HCT116 (cell line): ENCODE measurements at regions not wholly inside any gene's neighbourhood (a gene's known extent, or its start where the extent isn't known, plus 50 kb on each side); places are given as distances from the start of the nearest gene placed in this dataset.

Experiments used
- ATAC-seq: fragments of 200-7000 bp; cut with Tn5 transposase; 2 replicates; pipeline ENCODE4 v1.9.1; 2020; ENCODE audit warnings: mild to moderate bottlenecking, moderate library complexity
- BruUV-seq: library from RNA; stranded (reverse); fragments of 400-500 nt; replicated peaks from 2 replicates; lab custom pipeline; 2021; lab: Mats Ljungman, UMichigan
- CTCF ChIA-PET: fragments of 300-600 bp; sonication (Branson Sonifier 250); formaldehyde crosslinking; loops from one replicate; lab custom pipeline; 2021; ENCODE audit warnings: antibody characterized with exemption; lab: Charles Lee
- POLR2A ChIA-PET: fragments of 300-600, 350-600 bp; sonication (Branson Sonifier 250); formaldehyde crosslinking; loops from one replicate; lab custom pipeline; 2021; ENCODE audit warnings: antibody characterized with exemption; lab: Charles Lee
- RAD21 ChIA-PET, 2 experiments: fragments of 300-600 bp; sonication (Branson Sonifier 250); formaldehyde crosslinking; loops; one replicate each; lab custom pipeline; 2023; ENCODE audit warnings: low total read pairs in 2 of 2; ENCODE audit not compliant: uncharacterized antibody in 2 of 2, unreplicated experiment in 2 of 2, low non-redundant PET in 1 of 2; lab: Charles Lee
- DNase-seq: peaks from one replicate; pipeline ENCODE4 v3.0.0-alpha.2; 2010; ENCODE audit warnings: low read depth, low spot score
- H2AFZ ChIP-seq: fragments of 200-600 bp; shearing (Covaris generic), sonication (generic); 2 replicates; pipeline ENCODE4 v1.6.1; 2017; ENCODE audit warnings: low read depth, mixed run types, mixed read lengths, antibody characterized with exemption, low read length; ENCODE audit not compliant: poor library complexity, severe bottlenecking
- H3K27ac ChIP-seq: 2 replicates; pipeline ENCODE4 v1.5.1; 2012; ENCODE audit warnings: low read depth, low read length
- H3K27me3 ChIP-seq: fragments of 200-600 bp; sonication (generic); 2 replicates; pipeline ENCODE4 v1.6.1; 2016; ENCODE audit warnings: mixed run types, low read length, mixed read lengths; ENCODE audit not compliant: insufficient read depth
- H3K36me3 ChIP-seq, 2 experiments: fragments of 200-500 bp in 1 of 2; fragments of 200-600 bp in 1 of 2; sonication (Bioruptor generic) in 1 of 2; sonication (generic) in 1 of 2; 2 replicates each; pipeline versions ENCODE4 v1.5.1 to v1.6.1; 2014 to 2016; ENCODE audit warnings: low read length in 2 of 2, inconsistent platforms in 1 of 2, mixed read lengths in 1 of 2, mixed run types in 1 of 2; ENCODE audit not compliant: insufficient read depth in 2 of 2, control insufficient read depth in 1 of 2
- H3K4me1 ChIP-seq, 2 experiments: fragments of 200-600 bp in 1 of 2; sonication (generic) in 1 of 2; 2 replicates each; pipeline versions ENCODE4 v1.5.1 to v1.6.1; 2012 to 2017; ENCODE audit warnings: low read length in 2 of 2, inconsistent platforms in 1 of 2, mild to moderate bottlenecking in 1 of 2, mixed read lengths in 1 of 2, mixed run types in 1 of 2, moderate library complexity in 1 of 2; ENCODE audit not compliant: insufficient read depth in 2 of 2, control insufficient read depth in 1 of 2
- H3K4me2 ChIP-seq: fragments of 200-600 bp; sonication (generic); 2 replicates; pipeline ENCODE4 v1.6.1; 2017; ENCODE audit warnings: mixed run types, low read length, mixed read lengths
- H3K4me3 ChIP-seq, 2 experiments: fragments of 200-600 bp in 1 of 2; sonication (generic) in 1 of 2; replicated peaks in 1 of 2; 2 replicates each; pipeline ENCODE4 v1.5.1; 2011 to 2016; ENCODE audit warnings: low read length in 2 of 2, control low read depth in 1 of 2, low read depth in 1 of 2, mild to moderate bottlenecking in 1 of 2, mixed read lengths in 1 of 2, mixed run types in 1 of 2
- H3K79me2 ChIP-seq: fragments of 200-600 bp; sonication (generic); 2 replicates; pipeline ENCODE4 v1.6.1; 2017; ENCODE audit warnings: mild to moderate bottlenecking, mixed run types, low read length, moderate library complexity, mixed read lengths; ENCODE audit not compliant: insufficient read depth
- H3K9ac ChIP-seq: fragments of 200-600 bp; sonication (generic); 2 replicates; pipeline ENCODE4 v1.6.1; 2016; ENCODE audit warnings: low read length, mixed read lengths
- H3K9me2 ChIP-seq: fragments of 200-600 bp; sonication (generic), shearing (Covaris generic); 2 replicates; pipeline ENCODE4 v1.6.1; 2017; ENCODE audit warnings: mixed run types, mild to moderate bottlenecking, moderate library complexity; ENCODE audit not compliant: insufficient read depth
- H3K9me3 ChIP-seq, 2 experiments: fragments of 200-500 bp in 1 of 2; fragments of 200-600 bp in 1 of 2; sonication (Bioruptor generic) in 1 of 2; sonication (generic) in 1 of 2; 2 replicates each; pipeline ENCODE4 v1.6.1; 2014 to 2017; ENCODE audit warnings: low read length in 2 of 2, mixed read lengths in 2 of 2, inconsistent platforms in 1 of 2, low read depth in 1 of 2, mild to moderate bottlenecking in 1 of 2, mixed run types in 1 of 2, moderate library complexity in 1 of 2; ENCODE audit not compliant: control insufficient read depth in 1 of 2, insufficient read depth in 1 of 2
- H4K20me1 ChIP-seq: fragments of 200-600 bp; sonication (generic), shearing (Covaris generic); 2 replicates; pipeline ENCODE4 v1.6.1; 2017; ENCODE audit warnings: mixed run types, mild to moderate bottlenecking, moderate library complexity; ENCODE audit not compliant: insufficient read depth
- EGR1 ChIP-seq: IDR thresholded peaks from 2 replicates; pipeline ENCODE4 v1.6.1; 2012; ENCODE audit warnings: low read depth
- ELF1 ChIP-seq: IDR thresholded peaks from 2 replicates; pipeline ENCODE4 v1.6.1; 2012; ENCODE audit warnings: low read depth, borderline replicate concordance
- EZH2 ChIP-seq: fragments of 200-600 bp; sonication (generic); IDR thresholded peaks from 2 replicates; pipeline ENCODE4 v1.6.1; 2017; ENCODE audit warnings: antibody characterized with exemption, mixed run types
- EZH2phosphoT487 ChIP-seq: fragments of 200-600 bp; IDR thresholded peaks from 2 replicates; pipeline ENCODE4 v1.6.1; 2018; ENCODE audit warnings: antibody characterized with exemption, borderline replicate concordance
- JUND ChIP-seq: IDR thresholded peaks from 2 replicates; pipeline ENCODE4 v1.6.1; 2012
- POLR2AphosphoS5 ChIP-seq: IDR thresholded peaks from 2 replicates; pipeline ENCODE4 v1.6.1; 2011; ENCODE audit warnings: mild to moderate bottlenecking, low read depth, low read length, moderate library complexity
- SIN3A ChIP-seq: IDR thresholded peaks from 2 replicates; pipeline ENCODE4 v1.6.1; 2012; ENCODE audit warnings: low read depth
- SRF ChIP-seq: IDR thresholded peaks from 2 replicates; pipeline ENCODE4 v1.6.1; 2012; ENCODE audit warnings: low read depth
- YY1 ChIP-seq: IDR thresholded peaks from 2 replicates; pipeline ENCODE4 v1.6.1; 2011; ENCODE audit warnings: low read length, low read depth, moderate library complexity, mild to moderate bottlenecking; ENCODE audit not compliant: insufficient replicate concordance; ENCODE audit errors: extremely low read depth
- ZNF274 ChIP-seq: fragments of 200-500 bp; sonication (Bioruptor generic); IDR thresholded peaks from 2 replicates; pipeline ENCODE4 v1.6.1; 2014; ENCODE audit warnings: mild to moderate bottlenecking, low read depth, low read length, inconsistent platforms
- intact Hi-C: fragments of 100-400 bp; cut with micrococcal nuclease; formaldehyde crosslinking; loops from 2 replicates; pipeline ENCODE4 v1.10.0; 2022
- TF ChIP-seq, protein P1 (sequence below), 3 experiments: fragments of 200-600 bp in 1 of 3; sonication (generic) in 1 of 3; IDR thresholded peaks in 2 of 3; conservative IDR thresholded peaks in 1 of 3; 2 replicates each; pipeline ENCODE4 v1.5.1; 2012 to 2017; ENCODE audit warnings: low read depth in 2 of 3, low read length in 2 of 3, antibody characterized with exemption in 1 of 3, borderline replicate concordance in 1 of 3, control low read depth in 1 of 3, mild to moderate bottlenecking in 1 of 3, mixed read lengths in 1 of 3, mixed run types in 1 of 3, moderate library complexity in 1 of 3; ENCODE audit not compliant: insufficient read depth in 1 of 3
- TF ChIP-seq, protein P2 (sequence below): IDR thresholded peaks from 2 replicates; pipeline ENCODE4 v1.6.1; 2012

DNA sequence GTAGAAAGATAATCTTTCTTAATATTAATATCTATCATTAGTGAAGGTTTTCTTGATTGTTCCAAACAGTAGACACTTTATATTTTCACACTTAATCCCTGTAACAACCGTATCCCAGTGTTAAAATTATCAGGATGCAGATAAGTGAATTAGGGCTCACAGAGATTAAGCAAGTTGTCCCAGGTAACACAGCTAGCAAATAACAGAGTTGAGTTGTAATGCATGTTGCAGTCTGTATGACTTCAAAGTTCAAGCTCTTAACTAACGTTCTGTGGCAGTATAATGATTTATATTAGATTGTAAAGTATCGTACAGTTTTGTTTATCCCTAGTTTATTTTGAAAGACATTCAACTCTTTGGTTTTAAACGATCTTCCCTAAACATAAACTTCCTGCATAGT, 517.5 kb downstream of the TFAP2B start:
- ChIA-PET CTCF (no interaction called here), POLR2A (no interaction called here), RAD21 (no interaction called here)
- Histone ChIP-seq H4K20me1 (no peaks in the 10 kb centered on the region), H3K9me2 (no peaks in the 10 kb centered on the region), H3K79me2 (no peaks in the 10 kb centered on the region), H3K9me3 (peaks cover 0 to 31% of the 10 kb centered on the region in 2 experiments; a peak in 2 of 4 replicates), H3K27me3 (no peaks in the 10 kb centered on the region), H3K4me3 (no peak overlapping the region), H2AFZ (no peak overlapping the region), H3K27ac (no peak overlapping the region), H3K4me1 (no peaks in the 10 kb centered on the region), H3K36me3 (no peaks in the 10 kb centered on the region), H3K9ac (no peak overlapping the region), H3K4me2 (no peak overlapping the region)
- intact Hi-C loops, result no loop called here
- ATAC-seq, result no peak
- TF ChIP-seq, protein P1, sequence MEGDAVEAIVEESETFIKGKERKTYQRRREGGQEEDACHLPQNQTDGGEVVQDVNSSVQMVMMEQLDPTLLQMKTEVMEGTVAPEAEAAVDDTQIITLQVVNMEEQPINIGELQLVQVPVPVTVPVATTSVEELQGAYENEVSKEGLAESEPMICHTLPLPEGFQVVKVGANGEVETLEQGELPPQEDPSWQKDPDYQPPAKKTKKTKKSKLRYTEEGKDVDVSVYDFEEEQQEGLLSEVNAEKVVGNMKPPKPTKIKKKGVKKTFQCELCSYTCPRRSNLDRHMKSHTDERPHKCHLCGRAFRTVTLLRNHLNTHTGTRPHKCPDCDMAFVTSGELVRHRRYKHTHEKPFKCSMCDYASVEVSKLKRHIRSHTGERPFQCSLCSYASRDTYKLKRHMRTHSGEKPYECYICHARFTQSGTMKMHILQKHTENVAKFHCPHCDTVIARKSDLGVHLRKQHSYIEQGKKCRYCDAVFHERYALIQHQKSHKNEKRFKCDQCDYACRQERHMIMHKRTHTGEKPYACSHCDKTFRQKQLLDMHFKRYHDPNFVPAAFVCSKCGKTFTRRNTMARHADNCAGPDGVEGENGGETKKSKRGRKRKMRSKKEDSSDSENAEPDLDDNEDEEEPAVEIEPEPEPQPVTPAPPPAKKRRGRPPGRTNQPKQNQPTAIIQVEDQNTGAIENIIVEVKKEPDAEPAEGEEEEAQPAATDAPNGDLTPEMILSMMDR (IDR thresholded peaks at IDR 0.05 in 2 of 3, conservative IDR thresholded peaks at IDR 0.05 in 1 of 3; ENCODE audit: borderline replicate concordance in 1 of 3, insufficient read depth in 1 of 3, low read depth in 2 of 3, low read length in 2 of 3), result no peak
- TF ChIP-seq EGR1 (no peak), EZH2 (no peak), JUND (no peak), ELF1 (no peak), POLR2AphosphoS5 (no peak), YY1 (no peak), ZNF274 (no peak), SIN3A (no peak), EZH2phosphoT487 (no peak), SRF (no peak)
- TF ChIP-seq, protein P2, sequence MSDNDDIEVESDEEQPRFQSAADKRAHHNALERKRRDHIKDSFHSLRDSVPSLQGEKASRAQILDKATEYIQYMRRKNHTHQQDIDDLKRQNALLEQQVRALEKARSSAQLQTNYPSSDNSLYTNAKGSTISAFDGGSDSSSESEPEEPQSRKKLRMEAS, result no peak
- no peak for DNase-seq
- no TSS peak for BruUV-seq
